Esophagus squamous epithelium (tissue), 4 donors: ENCODE measurements at regions not wholly inside any gene's neighbourhood (a gene's known extent, or its start where the extent isn't known, plus 50 kb on each side); places are given as distances from the start of the nearest gene placed in this dataset.

Source experiments
- POLR2A ChIP-seq, 4 donors: fragments of 450-650 bp; IDR thresholded peaks; one replicate each; pipeline ENCODE4 v1.6.1; 2017; ENCODE audit warnings: antibody characterized with exemption in 4 of 4, mild to moderate bottlenecking in 4 of 4, moderate library complexity in 3 of 4
- TF ChIP-seq, protein P1 (sequence below), 6 experiments: fragments of 450-650 bp in 4 of 6; fragments of 200-600 bp in 2 of 6; sonication (generic) in 2 of 6; IDR thresholded peaks; one replicate each; pipeline ENCODE4 v1.5.1; 2016 to 2019; ENCODE audit warnings: antibody characterized with exemption in 6 of 6, mild to moderate bottlenecking in 4 of 6, moderate library complexity in 4 of 6

GRCh38 chr2:12106440-12107080 is 360.1 kb downstream of the LPIN1 start:
- TF ChIP-seq, protein P1, sequence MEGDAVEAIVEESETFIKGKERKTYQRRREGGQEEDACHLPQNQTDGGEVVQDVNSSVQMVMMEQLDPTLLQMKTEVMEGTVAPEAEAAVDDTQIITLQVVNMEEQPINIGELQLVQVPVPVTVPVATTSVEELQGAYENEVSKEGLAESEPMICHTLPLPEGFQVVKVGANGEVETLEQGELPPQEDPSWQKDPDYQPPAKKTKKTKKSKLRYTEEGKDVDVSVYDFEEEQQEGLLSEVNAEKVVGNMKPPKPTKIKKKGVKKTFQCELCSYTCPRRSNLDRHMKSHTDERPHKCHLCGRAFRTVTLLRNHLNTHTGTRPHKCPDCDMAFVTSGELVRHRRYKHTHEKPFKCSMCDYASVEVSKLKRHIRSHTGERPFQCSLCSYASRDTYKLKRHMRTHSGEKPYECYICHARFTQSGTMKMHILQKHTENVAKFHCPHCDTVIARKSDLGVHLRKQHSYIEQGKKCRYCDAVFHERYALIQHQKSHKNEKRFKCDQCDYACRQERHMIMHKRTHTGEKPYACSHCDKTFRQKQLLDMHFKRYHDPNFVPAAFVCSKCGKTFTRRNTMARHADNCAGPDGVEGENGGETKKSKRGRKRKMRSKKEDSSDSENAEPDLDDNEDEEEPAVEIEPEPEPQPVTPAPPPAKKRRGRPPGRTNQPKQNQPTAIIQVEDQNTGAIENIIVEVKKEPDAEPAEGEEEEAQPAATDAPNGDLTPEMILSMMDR (IDR thresholded peaks at IDR 0.05): no peak
- no peak for TF ChIP-seq POLR2A (IDR thresholded peaks at IDR 0.05)
